ENCODE measurements at regions not wholly inside any gene's neighbourhood (a gene's known extent, or its start where the extent isn't known, plus 50 kb on each side); places are given as distances from the start of the nearest gene placed in this dataset.
"Not testable (repeated sequence)": the region's sequence is repeated elsewhere in the genome, so short reads cannot be mapped to it uniquely, and the experiment has no call there.

DNA sequence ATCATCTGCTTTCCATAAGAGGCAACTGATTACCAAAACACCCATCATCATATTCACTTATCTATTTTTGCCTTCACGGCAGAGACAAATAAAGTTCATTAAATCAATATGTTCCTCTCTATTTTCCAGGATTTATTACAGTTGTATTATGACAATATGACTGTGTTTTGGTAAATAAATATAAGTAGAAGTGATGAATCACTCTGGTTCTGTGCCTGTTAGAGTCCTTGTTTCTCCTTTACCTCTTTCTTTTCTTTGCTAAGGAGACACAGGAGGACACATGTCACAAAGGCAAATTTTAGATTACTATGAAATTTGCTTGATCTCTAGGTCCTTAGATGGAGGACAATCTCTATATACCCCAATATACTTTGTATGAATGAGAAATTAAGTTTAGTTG, 152.6 kb upstream of the PLSCR5 start:
- DNase-seq (ENCODE audit: low spot score): no peak

DNA sequence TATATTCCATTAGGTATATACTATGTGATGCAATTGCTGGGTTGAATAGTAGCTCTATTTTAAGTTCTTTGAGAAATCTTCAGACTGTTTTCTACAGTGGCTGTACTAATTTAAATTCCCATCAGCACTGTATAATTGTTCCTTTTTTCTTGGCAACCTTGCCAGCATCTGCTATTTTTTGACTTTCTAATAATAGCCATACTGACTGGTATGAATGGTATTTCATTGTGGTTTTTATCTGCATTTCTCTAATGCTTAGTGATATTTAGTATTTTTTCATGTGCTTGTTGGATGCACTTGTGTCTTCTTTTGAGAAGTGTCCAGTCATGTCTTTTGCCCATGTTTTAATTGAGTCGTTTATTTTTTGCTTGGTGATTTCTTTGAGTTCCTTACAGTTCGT, 145.1 kb upstream of the PLSCR5 start:
- no peak for DNase-seq (ENCODE audit: low spot score)

DNA sequence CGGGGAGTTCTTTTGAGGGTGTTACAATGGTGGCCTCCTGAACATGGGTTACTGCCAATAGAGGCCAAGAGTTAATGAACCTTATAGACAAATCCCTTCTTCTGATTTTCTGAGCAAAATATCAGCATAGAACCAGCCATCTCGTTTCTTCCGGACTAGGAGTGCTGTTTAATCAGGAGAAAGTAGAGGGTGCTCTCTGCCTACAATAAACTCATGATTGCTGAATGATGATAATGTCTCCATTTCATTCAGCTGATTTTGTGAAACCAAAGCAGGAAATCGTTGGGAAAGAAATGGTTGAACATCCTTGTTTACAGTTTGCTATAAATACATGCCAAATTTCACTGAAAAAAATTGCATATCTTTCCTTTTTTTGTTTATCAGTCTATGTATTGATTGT, 142.8 kb upstream of the PLSCR5 start:
- peak; percentile 54 for DNase-seq (ENCODE audit: low spot score)

GRCh38 chr3:146747051-146747450, 141.9 kb upstream of the PLSCR5 start:
- no peak for DNase-seq (ENCODE audit: low spot score)

- DNase-seq (ENCODE audit: low spot score): peak; percentile 11
Measured at GRCh38 chr3:146746190-146746589, 141.0 kb upstream of the PLSCR5 start.

DNA sequence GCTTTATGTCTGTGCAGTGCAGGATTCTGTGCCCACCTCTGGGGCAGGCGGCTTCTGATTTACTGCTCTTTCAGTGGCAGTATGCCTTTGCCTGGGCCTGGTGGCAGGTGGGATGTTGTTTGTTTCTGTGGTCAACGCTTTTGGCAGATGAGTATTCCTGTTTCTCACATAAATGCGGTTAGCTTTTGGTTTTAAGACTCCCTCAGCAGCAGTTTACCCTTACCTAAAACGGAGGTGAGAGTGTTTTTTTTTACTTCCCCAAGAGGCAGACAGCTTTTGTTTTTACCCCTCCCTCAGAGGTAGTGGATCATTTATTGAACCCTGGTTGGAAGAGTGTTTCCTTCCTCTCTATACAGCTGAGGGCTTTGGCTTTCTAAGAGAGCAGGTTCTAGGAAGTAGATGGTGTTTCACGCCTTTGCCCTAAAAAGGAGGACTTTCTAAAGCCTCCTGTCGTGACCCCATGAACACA, 134.1 kb upstream of the PLSCR5 start:
- DNase-seq (ENCODE audit: low spot score): no peak

DNA sequence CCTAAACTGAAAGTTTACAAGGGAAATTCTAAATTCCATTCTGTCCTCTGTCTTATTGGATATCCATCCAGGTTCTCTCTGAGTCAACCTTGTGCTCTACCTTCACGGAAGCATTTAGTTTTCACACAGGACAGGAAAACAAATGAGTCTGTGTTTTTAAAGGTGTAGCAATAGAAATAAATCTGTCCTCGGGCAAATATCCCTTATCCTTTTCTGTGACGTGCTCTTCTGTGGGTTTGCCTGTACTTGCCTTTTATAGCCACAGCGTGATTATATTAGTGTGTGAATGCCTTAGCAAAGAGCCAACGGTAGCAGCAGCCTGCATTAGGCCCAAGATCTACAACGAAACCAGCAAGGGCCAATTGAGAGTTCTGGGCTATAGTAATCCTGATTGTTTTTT, 127.2 kb upstream of the PLSCR5 start:
- no peak for DNase-seq (ENCODE audit: low spot score)

DNA sequence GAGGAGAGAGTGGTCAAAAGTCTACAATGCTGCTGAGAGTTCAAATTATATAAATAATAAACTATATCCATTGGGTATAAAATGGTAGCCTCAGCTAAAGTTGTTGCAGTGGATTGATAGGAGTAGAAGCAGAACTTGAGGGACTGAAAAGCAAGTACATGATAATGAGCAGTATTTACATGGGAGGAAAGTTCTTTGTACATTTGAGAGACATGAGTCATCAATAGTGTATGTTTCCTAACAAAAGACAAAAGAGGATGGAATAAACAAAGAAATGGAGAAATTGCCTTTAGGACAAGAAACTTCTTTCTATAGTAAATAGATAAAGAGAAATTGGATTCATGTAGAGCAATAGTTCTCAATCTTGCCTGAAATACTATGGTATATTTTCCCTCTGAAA, 110.0 kb upstream of the PLSCR5 start:
- DNase-seq (ENCODE audit: low spot score): peak; percentile 5

DNA sequence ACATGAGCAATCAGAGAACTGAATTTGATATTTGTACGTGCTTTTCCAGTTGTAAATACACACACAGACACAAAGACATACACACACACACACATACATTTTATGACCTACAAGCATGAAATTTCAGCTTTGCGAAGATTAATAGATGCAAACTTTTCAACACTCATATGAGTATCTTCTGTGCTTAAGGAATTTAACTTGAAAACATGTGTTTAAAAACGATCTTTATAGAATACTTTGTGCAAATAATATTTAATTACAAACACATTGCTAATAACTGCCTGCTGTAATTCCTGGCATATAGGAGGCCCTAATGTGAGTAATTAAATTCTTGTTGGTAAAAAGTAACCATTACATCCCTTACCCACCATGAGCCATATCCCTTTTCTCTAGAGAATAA, 107.7 kb upstream of the PLSCR5 start:
- DNase-seq (ENCODE audit: low spot score): no peak

GRCh38 chr3:146709969-146710368, 104.8 kb upstream of the PLSCR5 start:
- DNase-seq (ENCODE audit: low spot score): no peak

GRCh38 chr3:146705225-146705624, 100.1 kb upstream of the PLSCR5 start:
- no peak for DNase-seq (ENCODE audit: low spot score)

DNA sequence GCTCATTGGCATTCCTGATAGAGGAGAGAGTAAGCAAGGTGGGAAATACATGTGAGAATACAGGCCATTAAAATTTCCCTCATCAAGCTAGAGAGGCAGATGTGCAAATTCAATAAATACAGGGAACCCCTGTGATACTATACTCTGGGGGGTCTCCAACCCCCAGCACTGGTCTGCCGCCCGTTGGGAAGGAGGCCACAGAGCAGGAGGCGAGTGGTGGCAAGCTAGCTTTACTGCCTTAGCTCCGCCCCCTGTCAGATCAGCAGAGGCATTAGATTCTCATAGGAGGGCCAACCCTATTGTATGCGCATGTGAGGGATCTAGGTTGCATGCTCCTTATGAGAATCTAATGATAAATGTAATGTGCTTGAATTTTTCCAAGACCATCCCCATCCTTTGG, 97.1 kb upstream of the PLSCR5 start:
- DNase-seq (ENCODE audit: low spot score): no peak

DNA sequence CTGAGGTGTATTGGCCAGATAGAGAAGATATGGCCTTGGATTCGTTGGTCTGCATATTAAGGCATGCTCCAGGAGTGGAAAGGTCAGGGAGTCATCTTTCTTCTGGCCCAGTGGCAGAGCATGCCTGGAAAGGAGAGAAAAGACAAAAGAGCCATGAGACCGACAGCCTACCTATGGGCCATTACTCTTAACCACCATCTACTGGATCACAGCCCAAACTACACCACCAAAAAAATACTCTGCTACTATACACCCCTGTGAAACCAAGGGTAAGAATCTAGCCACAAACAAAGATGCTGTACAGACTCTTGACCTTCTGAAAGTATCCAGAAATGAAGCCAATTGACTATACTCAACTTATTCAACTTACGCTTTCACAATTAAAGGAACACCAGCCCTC, 96.1 kb upstream of the PLSCR5 start:
- DNase-seq (ENCODE audit: low spot score): no peak

DNA sequence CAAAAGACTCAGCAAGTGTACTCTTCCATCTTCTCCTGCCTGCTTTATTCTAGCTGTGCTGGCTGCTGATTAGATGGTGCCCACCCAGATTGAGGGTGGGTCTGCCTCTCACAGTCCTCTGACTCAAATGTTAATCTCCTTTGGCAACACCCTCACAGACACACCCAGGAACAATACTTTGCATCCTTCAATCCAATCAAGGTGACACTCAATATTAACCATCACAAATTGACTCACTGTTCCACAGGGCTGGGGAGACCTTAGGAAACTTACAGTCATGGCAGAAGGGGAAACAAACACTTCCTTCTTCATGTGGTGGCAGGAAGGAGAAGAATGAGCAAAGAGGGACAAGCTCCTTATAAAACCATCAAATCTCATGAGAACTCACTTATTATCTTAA, 94.9 kb upstream of the PLSCR5 start:
- DNase-seq (ENCODE audit: low spot score): not testable (repeated sequence)

DNA sequence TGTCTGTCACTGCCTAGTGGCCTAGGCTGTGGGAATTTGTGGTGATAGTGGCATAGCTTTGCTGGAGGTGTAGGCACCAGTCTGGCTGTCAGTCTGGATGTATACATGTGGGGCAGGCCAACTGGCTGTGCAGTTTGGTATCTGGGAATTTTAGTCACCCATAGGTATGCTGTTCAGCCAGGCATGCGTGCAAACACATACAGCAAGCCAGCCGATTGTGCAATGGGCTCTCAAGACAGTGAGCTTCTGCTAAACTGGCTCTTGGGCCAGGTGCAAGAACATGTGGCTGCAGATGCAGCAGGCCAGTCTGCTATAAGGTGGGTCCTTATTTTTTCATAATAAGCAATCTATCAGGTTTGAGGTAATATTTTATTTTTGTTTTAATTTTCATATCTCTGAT, 87.1 kb upstream of the PLSCR5 start:
- DNase-seq (ENCODE audit: low spot score): no peak

DNA sequence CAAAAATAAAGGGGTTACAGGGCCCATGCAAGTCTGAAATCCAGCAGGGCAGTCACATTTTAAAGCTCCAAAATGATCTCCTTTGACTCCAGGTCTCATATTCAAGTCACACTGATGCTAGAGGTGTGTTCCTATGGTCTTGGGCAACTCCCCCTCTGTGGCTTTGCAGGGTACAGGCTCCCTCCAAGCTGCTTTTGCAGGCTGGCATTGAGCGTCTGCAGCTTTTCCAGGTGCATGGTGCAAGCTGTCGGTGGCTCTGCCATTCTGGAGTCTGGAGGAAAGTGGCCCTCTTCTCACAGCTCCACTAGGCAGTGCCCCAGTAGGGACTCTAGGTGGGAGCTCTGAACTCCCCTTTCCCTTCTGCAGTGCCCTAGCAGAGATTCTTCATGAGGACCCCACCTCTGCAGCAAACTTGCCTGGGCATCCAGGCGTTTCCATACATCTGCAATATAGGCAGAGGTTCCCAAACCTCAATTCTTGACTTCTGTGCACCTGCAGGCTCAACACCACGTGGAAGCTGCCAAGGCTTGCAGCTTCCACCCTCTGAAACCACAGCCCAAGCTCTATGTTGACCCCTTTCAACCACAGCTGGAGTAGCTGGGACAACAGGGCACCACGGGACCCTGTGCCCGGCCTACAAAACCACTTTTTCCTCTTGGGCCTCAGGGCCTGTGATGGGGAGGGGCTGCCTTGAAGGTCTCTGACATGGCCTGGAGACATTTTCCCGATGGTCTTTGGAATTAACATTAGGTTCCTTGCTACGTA, 80.1 kb upstream of the PLSCR5 start:
- no peak for DNase-seq (ENCODE audit: low spot score)

DNA sequence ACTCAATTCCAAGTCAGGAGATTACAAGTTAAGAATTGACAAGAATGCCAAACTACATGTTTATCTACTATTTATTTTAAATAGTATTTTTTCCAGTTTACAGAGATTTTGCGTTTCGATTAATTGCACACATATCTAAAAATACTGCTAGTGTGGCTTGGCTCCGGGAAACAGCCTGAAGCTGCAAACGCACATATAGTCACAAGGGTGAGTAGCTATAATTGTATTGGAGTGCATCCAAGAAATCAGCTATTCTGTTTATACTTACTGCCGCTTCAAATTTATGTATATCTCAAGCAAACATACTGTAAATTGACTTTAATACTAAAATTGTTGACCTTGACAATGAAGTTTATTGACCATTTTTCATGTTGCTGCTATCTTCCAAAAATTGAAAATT, 77.0 kb upstream of the PLSCR5 start:
- no peak for DNase-seq (ENCODE audit: low spot score)

- no peak for DNase-seq (ENCODE audit: low spot score)
Measured at GRCh38 chr3:146680617-146681016, 75.5 kb upstream of the PLSCR5 start.

DNA sequence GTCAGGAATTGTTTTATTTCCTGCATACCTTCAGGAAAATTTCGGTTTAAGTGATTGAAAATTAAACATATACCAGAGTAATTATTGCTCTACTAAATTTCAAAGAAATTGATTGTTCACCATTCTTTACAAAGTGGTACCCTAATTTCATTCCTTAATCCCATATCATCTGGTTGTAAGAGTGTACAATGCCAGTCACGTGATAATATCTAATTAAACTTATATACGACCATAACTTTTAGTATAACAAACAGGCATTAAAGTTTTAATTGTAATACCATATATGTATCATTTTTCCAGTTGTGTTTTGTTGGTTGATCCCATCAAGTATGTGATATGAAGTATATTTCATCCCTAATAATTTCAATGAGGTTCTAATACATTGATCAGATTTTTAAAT, 74.8 kb upstream of the PLSCR5 start:
- DNase-seq (ENCODE audit: low spot score): no peak

- no peak for DNase-seq (ENCODE audit: low spot score)
Measured at GRCh38 chr3:146679191-146679590, 74.0 kb upstream of the PLSCR5 start.

DNA sequence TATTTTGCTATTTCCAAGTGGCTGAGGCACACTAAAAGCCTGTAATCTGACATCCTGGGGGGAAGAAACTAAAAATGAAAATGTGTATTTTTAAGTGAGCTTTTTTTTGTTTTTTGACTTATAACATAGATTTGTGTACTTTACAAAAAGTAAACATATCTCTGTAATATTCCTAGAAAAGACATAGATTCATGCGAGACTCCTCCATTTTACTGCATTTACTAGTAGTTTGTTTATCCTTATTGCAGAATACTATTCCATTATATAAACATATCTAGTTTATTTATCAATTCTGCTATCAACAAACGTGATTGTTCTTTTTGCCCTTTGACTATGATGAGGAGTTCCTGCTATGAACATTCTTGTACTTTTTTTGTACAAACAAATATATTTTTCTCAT, 67.8 kb upstream of the PLSCR5 start:
- DNase-seq (ENCODE audit: low spot score): no peak

GRCh38 chr3:146664403-146664802, 59.3 kb upstream of the PLSCR5 start:
- DNase-seq (ENCODE audit: low spot score): no peak

GRCh38 chr3:146658841-146659240, 53.7 kb upstream of the PLSCR5 start:
- DNase-seq (ENCODE audit: low spot score): no peak

DNA sequence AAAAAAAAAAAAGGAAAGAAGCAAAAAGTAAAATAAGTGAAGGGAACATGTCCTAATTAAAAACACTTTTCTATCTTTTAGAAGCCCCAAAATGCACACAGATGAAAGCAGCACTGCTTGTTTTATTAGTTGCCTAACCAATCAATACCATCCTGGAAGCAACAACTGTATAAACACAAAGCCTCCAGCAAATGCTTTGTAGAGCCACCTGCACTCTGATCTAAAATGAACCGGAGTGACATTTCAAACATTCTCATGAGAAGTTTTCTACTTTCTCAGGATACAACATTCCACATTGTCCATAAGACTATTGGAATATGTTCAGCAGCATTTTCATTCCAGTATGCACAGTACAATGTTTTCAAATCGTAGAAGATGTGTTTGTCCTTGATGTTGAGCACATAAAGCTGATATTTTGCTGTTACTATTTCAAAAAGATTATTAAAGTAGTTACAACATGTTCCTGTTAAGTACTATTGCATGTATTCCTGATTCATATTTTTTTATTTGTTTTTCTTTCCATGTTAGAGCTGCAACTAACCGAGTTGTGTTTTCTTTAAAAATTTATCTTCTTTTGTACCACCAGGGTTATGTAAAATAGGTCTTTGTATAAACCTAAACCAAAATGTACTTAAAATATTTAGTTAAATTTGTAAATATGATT, 50.3 kb upstream of the PLSCR5 start:
- DNase-seq (ENCODE audit: low spot score): no peak
